Transverse colon (tissue), 4 donors: ENCODE measurements at regions not wholly inside any gene's neighbourhood (a gene's known extent, or its start where the extent isn't known, plus 50 kb on each side); places are given as distances from the start of the nearest gene placed in this dataset.
"Not testable (repeated sequence)": the region's sequence is repeated elsewhere in the genome, so short reads cannot be mapped to it uniquely, and the experiment has no call there.

ENCODE experiments used
- DNase-seq: peaks from one replicate; pipeline ENCODE4 v3.0.0-alpha.2; 2019
- H3K27ac ChIP-seq, 4 donors: fragments of 200-600 bp; sonication (generic); 2 replicates each; pipeline ENCODE4 v1.5.1; 2016 to 2018; ENCODE audit warnings: inconsistent platforms in 4 of 4
- H3K27me3 ChIP-seq: fragments of 200-600 bp; sonication (generic); 2 replicates; pipeline ENCODE4 v1.5.1; 2017; ENCODE audit warnings: inconsistent platforms
- H3K36me3 ChIP-seq, 4 donors: fragments of 200-600 bp; sonication (generic); 2 replicates each; pipeline ENCODE4 v1.5.1; 2017 to 2019; ENCODE audit warnings: inconsistent platforms in 4 of 4
- H3K4me1 ChIP-seq, 4 donors: fragments of 200-600 bp; sonication (generic); 2 replicates each; pipeline ENCODE4 v1.5.1; 2017 to 2020; ENCODE audit warnings: inconsistent platforms in 4 of 4
- H3K4me3 ChIP-seq, 4 donors: fragments of 200-600 bp; sonication (generic); 1 replicate in 1 of 4; 2 replicates in 3 of 4; pipeline versions ENCODE4 v1.5.1 to v1.6.1; 2017 to 2019; ENCODE audit warnings: inconsistent platforms in 4 of 4
- H3K9me3 ChIP-seq, 2 donors: fragments of 200-600 bp; sonication (generic); 2 replicates each; pipeline ENCODE4 v1.5.1; 2017 to 2019; ENCODE audit warnings: inconsistent platforms in 2 of 2
- CTCF ChIP-seq, 5 experiments: fragments of 200-600 bp in 3 of 5; fragments of 450-650 bp in 2 of 5; sonication (generic) in 3 of 5; IDR thresholded peaks; 1 replicate in 2 of 5; 2 replicates in 3 of 5; pipeline ENCODE4 v1.5.1; 2016 to 2017; ENCODE audit warnings: antibody characterized with exemption in 5 of 5, inconsistent platforms in 3 of 5, mild to moderate bottlenecking in 2 of 5, moderate library complexity in 1 of 5
- EP300 ChIP-seq: sonication (generic); formaldehyde crosslinking; IDR thresholded peaks from one replicate; pipeline ENCODE4 v1.6.1; 2017; ENCODE audit warnings: antibody characterized with exemption, low read depth
- POLR2A ChIP-seq: fragments of 450-650 bp; IDR thresholded peaks from one replicate; pipeline ENCODE4 v1.6.1; 2016; ENCODE audit warnings: antibody characterized with exemption, mild to moderate bottlenecking, moderate library complexity
- POLR2AphosphoS5 ChIP-seq, 3 donors: sonication (generic); formaldehyde crosslinking; IDR thresholded peaks; one replicate each; pipeline ENCODE4 v1.6.1; 2016; ENCODE audit warnings: antibody characterized with exemption in 3 of 3
- WGBS, 2 donors: methylation state at CpG; one replicate each; pipeline ENCODE4 v1.1.5; 2018; ENCODE audit warnings: low coverage in 1 of 2; 5-methylcytosine and 5-hydroxymethylcytosine counted together
- in situ Hi-C, 4 donors: fragments of 200-750 bp; cut with MboI; loops; one replicate each; pipeline versions ENCODE4 v1.15.0 to v1.15.1; 2017; ENCODE audit warnings: low sequenced_read_pairs in 3 of 4, low pct_ligation_motif_present in 1 of 4, low pct_unique_long_range_greater_than_20kb in 1 of 4
- intact Hi-C: fragments of 100-400 bp; cut with DNase I; formaldehyde crosslinking; loops from one replicate; pipeline ENCODE4 v1.15.1; 2023; ENCODE audit warnings: low total_unique reads

- in situ Hi-C loops (no loop called here), intact Hi-C loops (no loop called here)
- no peak for DNase-seq
- TF ChIP-seq CTCF (IDR thresholded peaks at IDR 0.05) (no peak), EP300 (no peak), POLR2A (no peak), POLR2AphosphoS5 (IDR thresholded peaks at IDR 0.05) (no peak)
- H3K9me3 ChIP-seq: no peaks in the 10 kb centered on the region
- H3K4me3 ChIP-seq: no peak overlapping the region
- no peaks in the 10 kb centered on the region for H3K4me1 ChIP-seq
- no peaks in the 10 kb centered on the region for H3K27me3 ChIP-seq
- H3K27ac ChIP-seq: no peak overlapping the region
- WGBS, 2 donors: 78 to 100% methylated on average over 1 to 2 of the region's 2 CpGs
- H3K36me3 ChIP-seq: no peaks in the 10 kb centered on the region
Measured at GRCh38 chr4:145271194-145271593, 90.8 kb upstream of the OTUD4 start.

- in situ Hi-C loops (no loop called here), intact Hi-C loops (no loop called here)
- no peaks in the 10 kb centered on the region for H3K27me3 ChIP-seq
- no peaks in the 10 kb centered on the region for H3K36me3 ChIP-seq
- no peaks in the 10 kb centered on the region for H3K4me1 ChIP-seq
- H3K4me3 ChIP-seq: no peak overlapping the region
- DNase-seq: no peak
- H3K9me3 ChIP-seq: no peaks in the 10 kb centered on the region
- TF ChIP-seq EP300: no peak
- no peak for TF ChIP-seq POLR2A
- TF ChIP-seq POLR2AphosphoS5 (IDR thresholded peaks at IDR 0.05): no peak
- TF ChIP-seq CTCF (IDR thresholded peaks at IDR 0.05): no peak
- H3K27ac ChIP-seq: no peak overlapping the region
- 50 to 100% methylated on average over 1 to 2 of the region's 2 CpGs for WGBS, 2 donors
Measured at GRCh38 chr4:145266881-145267280, 86.5 kb upstream of the OTUD4 start.

DNA sequence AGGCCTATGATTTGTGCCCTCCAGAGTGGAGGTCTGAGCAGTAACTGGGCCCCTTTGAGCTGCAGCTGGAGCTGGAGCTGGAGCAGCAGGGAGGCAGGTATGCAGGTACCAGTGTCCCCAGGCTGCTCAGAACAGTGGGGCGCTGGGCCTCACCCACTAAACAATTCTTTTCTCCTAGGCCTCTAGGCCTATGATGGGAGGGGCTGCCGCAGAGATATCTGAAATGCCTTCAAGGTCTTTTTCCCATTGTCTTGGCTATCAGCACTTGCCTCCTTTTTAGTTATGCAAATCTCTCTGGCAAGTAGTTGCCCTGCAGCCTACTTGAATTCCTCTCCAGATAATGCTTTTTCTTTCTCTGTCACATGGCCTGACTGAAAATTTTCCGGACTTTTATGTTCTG lies 79.7 kb upstream of the OTUD4 start:
- DNase-seq: no peak
- H3K27ac ChIP-seq: no peak overlapping the region
- WGBS, 2 donors: 83 to 86% methylated on average over 3 of the region's 3 CpGs
- intact Hi-C loops (no loop called here), in situ Hi-C loops (no loop called here)
- H3K36me3 ChIP-seq: no peaks in the 10 kb centered on the region
- no peak for TF ChIP-seq POLR2A
- TF ChIP-seq EP300: no peak
- TF ChIP-seq POLR2AphosphoS5 (IDR thresholded peaks at IDR 0.05): no peak
- TF ChIP-seq CTCF (IDR thresholded peaks at IDR 0.05): no peak
- no peaks in the 10 kb centered on the region for H3K27me3 ChIP-seq
- H3K9me3 ChIP-seq: no peaks in the 10 kb centered on the region
- H3K4me3 ChIP-seq: no peak overlapping the region
- no peaks in the 10 kb centered on the region for H3K4me1 ChIP-seq

DNA sequence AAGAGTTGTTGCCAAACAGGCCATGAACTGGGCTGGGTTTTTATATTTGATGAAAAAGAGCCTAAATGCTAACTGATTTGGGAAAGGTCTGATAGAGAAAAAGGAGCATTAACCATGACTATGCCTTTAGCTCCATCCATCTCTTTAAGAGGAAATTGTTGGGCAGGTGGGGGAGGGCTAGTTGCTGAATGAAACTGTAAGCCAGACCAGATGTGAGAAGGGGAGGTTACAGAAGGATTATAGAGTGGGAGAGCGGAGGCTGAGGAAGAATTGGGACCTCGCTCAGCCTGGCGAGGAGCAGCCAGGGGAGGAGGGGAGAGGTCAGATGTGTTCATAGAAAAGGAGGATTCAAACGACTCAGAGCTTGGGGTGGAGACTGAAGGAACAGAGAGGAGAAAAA lies 74.9 kb upstream of the OTUD4 start:
- intact Hi-C loops, H3K27me3 ChIP-seq, DNase-seq, H3K36me3 ChIP-seq, in situ Hi-C loops, H3K9me3 ChIP-seq, H3K4me1 ChIP-seq, H3K4me3 ChIP-seq, H3K27ac ChIP-seq: not testable (repeated sequence)
- 75 to 96% methylated on average over 3 to 4 of the region's 4 CpGs for WGBS, 2 donors

DNA sequence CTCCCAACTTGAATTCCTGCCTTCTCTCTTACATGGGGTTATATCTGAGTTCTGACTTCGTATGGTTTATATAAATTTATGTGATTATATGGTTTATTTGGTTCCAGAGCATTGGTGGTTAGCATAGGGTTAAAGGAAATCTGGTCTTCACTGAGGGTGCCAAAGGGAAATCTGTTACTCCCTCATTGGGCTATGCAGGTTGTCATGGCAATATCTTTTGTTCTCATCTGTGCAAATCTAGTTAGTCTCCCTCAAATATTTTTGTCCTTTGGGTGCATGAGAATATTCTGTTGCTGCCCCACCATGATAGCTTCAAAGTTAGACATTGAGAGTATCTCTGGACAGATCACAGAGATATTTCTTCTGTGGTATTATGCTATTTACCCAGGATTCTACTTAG lies 71.8 kb upstream of the OTUD4 start:
- WGBS, 2 donors: 60 to 67% methylated on average over 1 of the region's 1 CpG
- intact Hi-C loops: no loop called here

More for the DNA sequence above, 71.8 kb upstream of the OTUD4 start:
- no peak for DNase-seq
- in situ Hi-C loops: no loop called here
- Histone ChIP-seq H3K27me3 (no peaks in the 10 kb centered on the region), H3K27ac (no peak overlapping the region), H3K4me3 (no peak overlapping the region), H3K4me1 (no peaks in the 10 kb centered on the region), H3K9me3 (no peaks in the 10 kb centered on the region), H3K36me3 (no peaks in the 10 kb centered on the region)
- TF ChIP-seq POLR2A (no peak), EP300 (no peak), CTCF (IDR thresholded peaks at IDR 0.05) (no peak), POLR2AphosphoS5 (IDR thresholded peaks at IDR 0.05) (no peak)
